ENCODE measurements at regions not wholly inside any gene's neighbourhood (a gene's known extent, or its start where the extent isn't known, plus 50 kb on each side); places are given as distances from the start of the nearest gene placed in this dataset.
A peak's percentile ranks its signal among the peaks of the same experiment; 100 is the strongest.

- H3K27ac ChIP-seq (ENCODE audit: insufficient read depth, low read depth, low read length), result peak overlapping the region; percentile 12
- DNase-seq (ENCODE audit: low read depth, low spot score) (no peak), FAIRE-seq (no peak)
- H4K20me1 ChIP-seq (replicated peaks; ENCODE audit: control insufficient read depth, extremely low read depth, insufficient read depth, low read length), result no peaks in the 10 kb centered on the region
- dilution Hi-C loops (cut with MboI; ENCODE audit: extremely low pct_ligation_motif_present, low sequenced_read_pairs), result no loop called here
- no peak overlapping the region for H3K4me2 ChIP-seq (ENCODE audit: insufficient read depth, low read length)
- ChIA-PET CTCF (interaction anchor here (1.2 kb wide), 1 partner anchor 10 kb away, joined by 3 read pairs; no protein-coding TSS in a partner anchor), POLR2A (no interaction called here)
- no peak overlapping the region for H2AFZ ChIP-seq (ENCODE audit: low read depth, low read length)
- intact Hi-C loops (cut with micrococcal nuclease), result loop anchor here (1.0 to 5.0 kb wide), 2 partner anchors 26 to 1047 kb away; no protein-coding TSS in a partner anchor
- no peaks in the 10 kb centered on the region for H3K4me1 ChIP-seq (ENCODE audit: control insufficient read depth, extremely low read depth, insufficient read depth, low read length)
- no peaks in the 10 kb centered on the region for H3K79me2 ChIP-seq (ENCODE audit: control insufficient read depth, insufficient read depth, low read length)
- H3K9me1 ChIP-seq (replicated peaks; ENCODE audit: control insufficient read depth, extremely low read depth, insufficient read depth, low read length), result no peaks in the 10 kb centered on the region
- TF ChIP-seq POLR2A (IDR thresholded peaks at IDR 0.05; ENCODE audit: low read depth, low read length), result no peak
- TF ChIP-seq FOS (IDR thresholded peaks at IDR 0.05; ENCODE audit: borderline replicate concordance, insufficient read depth, low read length), result no peak
- no peak for TF ChIP-seq MYC (IDR thresholded peaks at IDR 0.05; ENCODE audit: low read depth, low read length)
- TF ChIP-seq GATA2 (IDR thresholded peaks at IDR 0.05; ENCODE audit: insufficient read depth, insufficient read length, low read depth, low read length), result no peak
- TF ChIP-seq EZH2 (IDR thresholded peaks at IDR 0.05; ENCODE audit: borderline replicate concordance, low read depth, low read length, severe bottlenecking), result no peak
- TF ChIP-seq JUN (IDR thresholded peaks at IDR 0.05; ENCODE audit: borderline replicate concordance, insufficient read depth, insufficient read length, low read depth), result no peak
- TF ChIP-seq, protein P1, sequence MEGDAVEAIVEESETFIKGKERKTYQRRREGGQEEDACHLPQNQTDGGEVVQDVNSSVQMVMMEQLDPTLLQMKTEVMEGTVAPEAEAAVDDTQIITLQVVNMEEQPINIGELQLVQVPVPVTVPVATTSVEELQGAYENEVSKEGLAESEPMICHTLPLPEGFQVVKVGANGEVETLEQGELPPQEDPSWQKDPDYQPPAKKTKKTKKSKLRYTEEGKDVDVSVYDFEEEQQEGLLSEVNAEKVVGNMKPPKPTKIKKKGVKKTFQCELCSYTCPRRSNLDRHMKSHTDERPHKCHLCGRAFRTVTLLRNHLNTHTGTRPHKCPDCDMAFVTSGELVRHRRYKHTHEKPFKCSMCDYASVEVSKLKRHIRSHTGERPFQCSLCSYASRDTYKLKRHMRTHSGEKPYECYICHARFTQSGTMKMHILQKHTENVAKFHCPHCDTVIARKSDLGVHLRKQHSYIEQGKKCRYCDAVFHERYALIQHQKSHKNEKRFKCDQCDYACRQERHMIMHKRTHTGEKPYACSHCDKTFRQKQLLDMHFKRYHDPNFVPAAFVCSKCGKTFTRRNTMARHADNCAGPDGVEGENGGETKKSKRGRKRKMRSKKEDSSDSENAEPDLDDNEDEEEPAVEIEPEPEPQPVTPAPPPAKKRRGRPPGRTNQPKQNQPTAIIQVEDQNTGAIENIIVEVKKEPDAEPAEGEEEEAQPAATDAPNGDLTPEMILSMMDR (IDR thresholded peaks at IDR 0.05; ENCODE audit: extremely low read depth in 1 of 2, insufficient read depth in 1 of 2, low read depth in 1 of 2, low read length in 2 of 2), result no peak
- no TSS peak for BruUV-seq (replicated peaks)
- no peaks in the 10 kb centered on the region for H3K36me3 ChIP-seq (ENCODE audit: control insufficient read depth in 2 of 2, extremely low read depth in 1 of 2, insufficient read depth in 2 of 2, low read length in 2 of 2)
- H3K27me3 ChIP-seq (ENCODE audit: control insufficient read depth in 2 of 2, insufficient read depth in 2 of 2, low read length in 2 of 2), result no peaks in the 10 kb centered on the region
- no peak overlapping the region for H3K4me3 ChIP-seq (replicated peaks in 1 of 3; ENCODE audit: insufficient read depth in 1 of 3, low read depth in 1 of 3, low read length in 3 of 3)
- no peak overlapping the region for H3K9ac ChIP-seq (replicated peaks; ENCODE audit: extremely low read depth, insufficient read depth, low read length)
- H3K9me3 ChIP-seq (replicated peaks; ENCODE audit: control insufficient read depth, insufficient read depth, low read length), result no peaks in the 10 kb centered on the region
Observed at GRCh38 chr2:139964721-139965440, 1184.7 kb upstream of the NXPH2 start.
